Tibial artery (tissue), 4 donors: ENCODE measurements at regions not wholly inside any gene's neighbourhood (a gene's known extent, or its start where the extent isn't known, plus 50 kb on each side); places are given as distances from the start of the nearest gene placed in this dataset.

ENCODE experiments used
- DNase-seq, 2 donors: peaks; one replicate each; pipeline ENCODE4 v3.0.0-alpha.2; 2019
- H3K27ac ChIP-seq, 2 donors: fragments of 200-600 bp; sonication (generic) in 1 of 2; 1 replicate in 1 of 2; 2 replicates in 1 of 2; pipeline ENCODE4 v1.5.1; 2018 to 2019; ENCODE audit warnings: mild to moderate bottlenecking in 1 of 2
- H3K27me3 ChIP-seq, 2 donors: fragments of 200-600 bp; sonication (generic) in 1 of 2; one replicate each; pipeline versions ENCODE4 v1.5.1 to v1.6.0; 2016 to 2019
- H3K36me3 ChIP-seq, 3 donors: fragments of 200-600 bp; sonication (generic) in 2 of 3; one replicate each; pipeline ENCODE4 v1.5.1; 2016 to 2019; ENCODE audit warnings: mild to moderate bottlenecking in 2 of 3
- H3K4me1 ChIP-seq, 4 donors: fragments of 200-600 bp; sonication (generic) in 2 of 4; 1 replicate in 3 of 4; 2 replicates in 1 of 4; pipeline ENCODE4 v1.5.1; 2016 to 2019
- H3K4me3 ChIP-seq, 2 donors: fragments of 200-600 bp; sonication (generic) in 1 of 2; 1 replicate in 1 of 2; 2 replicates in 1 of 2; pipeline ENCODE4 v1.5.1; 2018 to 2019; ENCODE audit warnings: mild to moderate bottlenecking in 2 of 2
- H3K9me3 ChIP-seq, 3 donors: fragments of 200-600 bp; sonication (generic) in 1 of 3; one replicate each; pipeline ENCODE4 v1.5.1; 2016 to 2019
- intact Hi-C: fragments of 100-400 bp; cut with DNase I; formaldehyde crosslinking; loops from one replicate; pipeline ENCODE4 v1.15.0; 2023; ENCODE audit warnings: low total_unique reads
- TF ChIP-seq, protein P1 (sequence below), 2 experiments: fragments of 200-600 bp in 1 of 2; fragments of 450-650 bp in 1 of 2; IDR thresholded peaks; one replicate each; pipeline ENCODE4 v1.5.1; 2017 to 2019; ENCODE audit warnings: antibody characterized with exemption in 2 of 2, mild to moderate bottlenecking in 1 of 2, moderate library complexity in 1 of 2

DNA sequence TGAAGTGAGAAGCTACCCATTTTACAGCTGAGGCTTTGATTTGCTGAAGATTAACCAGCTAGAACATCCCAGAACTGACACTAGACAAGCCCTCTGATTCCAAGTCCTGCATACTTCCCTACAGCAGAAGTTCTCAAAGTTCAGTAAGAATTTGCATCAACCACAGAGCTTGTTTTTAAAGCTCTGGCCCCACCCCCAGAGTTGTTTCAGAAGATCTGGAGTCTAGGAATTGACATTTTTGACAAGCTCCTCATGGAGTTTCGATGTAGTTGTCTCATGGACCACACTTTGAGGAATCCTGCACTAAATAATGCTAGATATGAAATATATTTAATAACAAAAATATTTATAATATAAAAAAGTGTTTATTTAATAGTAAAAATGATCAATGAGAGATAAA, 120.3 kb upstream of the ADAMTS18 start:
- Histone ChIP-seq H3K36me3 (no peaks in the 10 kb centered on the region), H3K27me3 (peaks cover 0 to 10% of the 10 kb centered on the region in 2 donors), H3K9me3 (no peaks in the 10 kb centered on the region), H3K4me3 (no peak overlapping the region), H3K27ac (no peak overlapping the region), H3K4me1 (no peaks in the 10 kb centered on the region)
- TF ChIP-seq, protein P1, sequence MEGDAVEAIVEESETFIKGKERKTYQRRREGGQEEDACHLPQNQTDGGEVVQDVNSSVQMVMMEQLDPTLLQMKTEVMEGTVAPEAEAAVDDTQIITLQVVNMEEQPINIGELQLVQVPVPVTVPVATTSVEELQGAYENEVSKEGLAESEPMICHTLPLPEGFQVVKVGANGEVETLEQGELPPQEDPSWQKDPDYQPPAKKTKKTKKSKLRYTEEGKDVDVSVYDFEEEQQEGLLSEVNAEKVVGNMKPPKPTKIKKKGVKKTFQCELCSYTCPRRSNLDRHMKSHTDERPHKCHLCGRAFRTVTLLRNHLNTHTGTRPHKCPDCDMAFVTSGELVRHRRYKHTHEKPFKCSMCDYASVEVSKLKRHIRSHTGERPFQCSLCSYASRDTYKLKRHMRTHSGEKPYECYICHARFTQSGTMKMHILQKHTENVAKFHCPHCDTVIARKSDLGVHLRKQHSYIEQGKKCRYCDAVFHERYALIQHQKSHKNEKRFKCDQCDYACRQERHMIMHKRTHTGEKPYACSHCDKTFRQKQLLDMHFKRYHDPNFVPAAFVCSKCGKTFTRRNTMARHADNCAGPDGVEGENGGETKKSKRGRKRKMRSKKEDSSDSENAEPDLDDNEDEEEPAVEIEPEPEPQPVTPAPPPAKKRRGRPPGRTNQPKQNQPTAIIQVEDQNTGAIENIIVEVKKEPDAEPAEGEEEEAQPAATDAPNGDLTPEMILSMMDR (IDR thresholded peaks at IDR 0.05) = no peak
- no peak for DNase-seq
- intact Hi-C loops = no loop called here

DNA sequence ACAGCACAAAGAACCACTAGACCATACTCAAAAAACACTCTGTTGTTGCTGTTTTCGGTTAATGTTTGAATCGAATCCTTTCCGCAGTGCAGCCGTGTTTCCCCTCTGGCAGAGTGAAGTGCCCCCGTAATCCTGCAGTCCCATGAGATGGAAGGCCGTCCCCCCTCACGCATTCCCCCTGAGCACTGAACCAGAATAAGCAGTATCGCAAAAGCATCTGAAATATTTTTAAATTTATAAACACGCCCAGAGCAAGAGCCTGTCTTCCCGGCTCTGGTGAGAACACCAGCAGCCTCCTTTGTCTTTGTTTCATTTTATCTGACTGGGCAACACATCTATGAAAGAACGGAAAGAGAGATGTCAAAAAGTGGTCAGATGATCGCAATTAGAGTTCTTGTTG, 121.0 kb upstream of the ADAMTS18 start:
- Histone ChIP-seq H3K4me1 (no peaks in the 10 kb centered on the region), H3K27ac (no peak overlapping the region), H3K4me3 (no peak overlapping the region), H3K9me3 (no peaks in the 10 kb centered on the region), H3K36me3 (no peaks in the 10 kb centered on the region), H3K27me3 (peaks cover 0 to 10% of the 10 kb centered on the region in 2 donors)
- TF ChIP-seq, protein P1 (IDR thresholded peaks at IDR 0.05) = no peak
- intact Hi-C loops = no loop called here
- DNase-seq = no peak

DNA sequence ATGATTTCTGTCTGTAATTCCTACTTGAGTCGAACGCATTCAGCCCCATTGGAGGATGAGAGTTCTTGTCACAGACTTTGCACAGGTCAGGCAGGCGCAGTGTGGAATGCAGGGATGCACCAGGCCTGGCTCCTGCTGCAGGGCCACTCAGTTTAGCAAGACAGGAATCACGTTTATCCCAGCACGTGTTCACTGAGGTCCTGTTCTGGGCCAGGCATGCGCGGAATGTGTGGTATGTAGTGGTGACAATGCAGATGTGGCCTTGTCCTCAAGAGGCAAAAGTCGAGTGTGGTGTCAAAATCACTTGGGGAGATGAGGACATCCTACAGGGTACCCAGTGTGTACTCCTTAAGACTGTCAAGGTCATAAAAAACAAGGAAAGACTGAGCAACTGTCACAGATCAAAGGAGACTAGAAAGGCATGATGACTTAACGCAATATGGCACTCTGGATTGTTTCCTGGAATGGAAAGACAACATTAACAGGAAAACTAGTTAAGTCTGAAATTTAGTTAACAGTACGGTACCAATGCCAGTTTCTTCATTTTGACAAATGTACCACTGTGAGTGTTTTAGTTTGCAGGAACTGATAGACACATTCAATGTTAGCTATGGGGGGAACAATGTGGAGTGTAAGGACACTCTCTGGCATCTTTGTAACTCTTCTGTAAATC, 121.5 kb upstream of the ADAMTS18 start:
- no peak overlapping the region for H3K27ac ChIP-seq
- intact Hi-C loops = no loop called here
- peaks cover 0 to 10% of the 10 kb centered on the region in 2 donors for H3K27me3 ChIP-seq
- H3K4me1 ChIP-seq = no peaks in the 10 kb centered on the region
- H3K36me3 ChIP-seq = no peaks in the 10 kb centered on the region
- no peaks in the 10 kb centered on the region for H3K9me3 ChIP-seq
- H3K4me3 ChIP-seq = no peak overlapping the region
- TF ChIP-seq, protein P1 (IDR thresholded peaks at IDR 0.05) = no peak
- no peak for DNase-seq

DNA sequence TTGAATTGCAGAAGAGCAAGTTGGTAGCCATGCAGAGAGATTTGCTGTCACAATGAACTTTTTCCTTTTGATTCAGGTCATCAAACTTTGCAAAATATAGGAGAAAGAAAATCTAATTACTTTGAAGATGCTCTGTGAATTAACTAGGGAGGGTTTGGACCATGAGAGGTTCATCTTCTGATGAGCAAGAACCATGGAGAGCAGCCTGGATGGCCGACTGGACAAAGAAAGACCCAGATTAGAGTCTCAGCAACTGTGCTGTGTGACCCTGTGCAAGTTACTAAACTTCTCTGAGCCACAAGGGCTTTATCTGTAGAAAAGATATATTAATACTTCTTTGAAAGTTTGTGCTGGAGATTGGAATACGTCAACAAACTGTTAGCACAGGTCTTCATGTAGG, 122.6 kb upstream of the ADAMTS18 start:
- Histone ChIP-seq H3K4me1 (no peaks in the 10 kb centered on the region), H3K27me3 (peaks cover 0 to 6% of the 10 kb centered on the region in 2 donors), H3K4me3 (no peak overlapping the region), H3K36me3 (no peaks in the 10 kb centered on the region), H3K27ac (no peak overlapping the region), H3K9me3 (no peaks in the 10 kb centered on the region)
- TF ChIP-seq, protein P1 (IDR thresholded peaks at IDR 0.05) = no peak
- intact Hi-C loops = no loop called here
- no peak for DNase-seq

DNA sequence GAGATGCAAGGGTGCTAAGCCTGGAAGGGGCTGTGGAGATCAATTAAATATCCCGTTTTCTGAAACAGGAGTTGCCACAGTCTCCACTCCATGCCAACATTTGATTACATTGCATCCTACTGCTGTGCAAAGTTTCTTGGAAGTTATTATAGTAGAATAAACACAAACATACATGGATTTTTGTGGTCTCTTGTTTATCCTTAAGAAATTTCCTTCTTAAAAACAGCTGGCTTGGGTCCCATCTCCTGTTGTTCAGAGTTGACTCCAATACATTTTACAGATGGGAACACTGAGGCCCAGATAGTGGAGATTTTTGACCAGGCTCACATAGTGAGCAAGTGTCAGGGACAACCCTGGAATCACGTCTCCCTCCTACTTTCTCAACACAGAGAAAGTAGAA, 124.0 kb upstream of the ADAMTS18 start:
- no peak for DNase-seq
- TF ChIP-seq, protein P1 (IDR thresholded peaks at IDR 0.05) = no peak
- Histone ChIP-seq H3K4me1 (no peaks in the 10 kb centered on the region), H3K9me3 (no peaks in the 10 kb centered on the region), H3K27ac (no peak overlapping the region), H3K36me3 (no peaks in the 10 kb centered on the region), H3K4me3 (no peak overlapping the region), H3K27me3 (no peaks in the 10 kb centered on the region)
- intact Hi-C loops = no loop called here

DNA sequence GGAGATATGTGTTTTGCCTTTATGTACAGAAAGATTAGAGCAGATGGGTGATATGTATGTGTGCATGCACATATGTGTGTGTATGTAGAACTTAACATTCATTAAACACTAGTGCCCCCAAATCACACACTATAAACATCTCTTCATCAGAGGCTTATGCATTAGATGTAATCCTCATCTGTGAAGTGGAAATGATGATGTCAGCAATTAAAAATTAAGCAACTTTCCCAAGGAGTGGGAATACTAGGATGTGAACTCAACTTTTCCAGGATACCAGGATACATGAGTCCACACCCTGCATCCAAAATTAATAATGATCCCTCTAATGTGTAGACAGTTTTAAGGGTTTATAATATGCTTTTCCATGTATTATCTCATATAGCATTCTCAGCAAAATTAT, 127.7 kb upstream of the ADAMTS18 start:
- DNase-seq = no peak
- H3K4me3 ChIP-seq = no peak overlapping the region
- TF ChIP-seq, protein P1 (IDR thresholded peaks at IDR 0.05) = no peak
- no peaks in the 10 kb centered on the region for H3K36me3 ChIP-seq
- no peaks in the 10 kb centered on the region for H3K27me3 ChIP-seq
- intact Hi-C loops = no loop called here
- H3K27ac ChIP-seq = no peak overlapping the region
- H3K9me3 ChIP-seq = no peaks in the 10 kb centered on the region
- H3K4me1 ChIP-seq = no peaks in the 10 kb centered on the region
